H1 (cell line): ENCODE measurements at regions not wholly inside any gene's neighbourhood (a gene's known extent, or its start where the extent isn't known, plus 50 kb on each side); places are given as distances from the start of the nearest gene placed in this dataset.

ENCODE experiments used
- CTCF ChIA-PET: fragments of 300-600 bp; sonication (Branson Sonifier 250); formaldehyde crosslinking; loops from one replicate; lab custom pipeline; 2021; ENCODE audit not compliant: partially characterized antibody; lab: Charles Lee
- POLR2A ChIA-PET: fragments of 300-600 bp; sonication (Branson Sonifier 250); formaldehyde crosslinking; loops from one replicate; lab custom pipeline; 2021; ENCODE audit warnings: inconsistent platforms; ENCODE audit not compliant: partially characterized antibody; lab: Charles Lee
- DNase-seq, 2 experiments: peaks; one replicate each; pipeline versions ENCODE4 v3.0.0 to v3.0.0-alpha.2; 2010 to 2022; ENCODE audit warnings: low spot score in 2 of 2, low read depth in 1 of 2, mixed read lengths in 1 of 2
- FAIRE-seq: peaks from 2 replicates; lab custom pipeline; 2011; peaks lifted over from hg19 to GRCh38; lab: Jason Lieb, UNC
- H2AFZ ChIP-seq: 2 replicates; pipeline ENCODE4 v1.8.1; 2012; ENCODE audit warnings: low read length, inconsistent platforms
- H2AK5ac ChIP-seq: 2 replicates; pipeline ENCODE4 v1.6.1; 2013; ENCODE audit warnings: low read depth, low read length
- H2BK120ac ChIP-seq: replicated peaks from 2 replicates; pipeline ENCODE3; 2013; ENCODE audit warnings: low read depth, low read length, inconsistent platforms
- H2BK12ac ChIP-seq: 2 replicates; pipeline ENCODE4 v1.6.1; 2013; ENCODE audit warnings: low read depth, low read length
- H2BK15ac ChIP-seq: 2 replicates; pipeline ENCODE4 v1.6.1; 2013; ENCODE audit warnings: low read length
- H2BK20ac ChIP-seq: 2 replicates; pipeline ENCODE4 v1.6.1; 2013; ENCODE audit warnings: low read length
- H2BK5ac ChIP-seq: 2 replicates; pipeline ENCODE4 v1.6.1; 2013; ENCODE audit warnings: low read depth, low read length
- H3K14ac ChIP-seq: 2 replicates; pipeline ENCODE4 v1.6.1; 2013; ENCODE audit warnings: inconsistent platforms; ENCODE audit not compliant: insufficient read length
- H3K18ac ChIP-seq: 2 replicates; pipeline ENCODE4 v1.6.1; 2013; ENCODE audit warnings: low read length; ENCODE audit errors: extremely low read depth
- H3K23ac ChIP-seq: 2 replicates; pipeline ENCODE4 v1.6.1; 2013; ENCODE audit warnings: inconsistent platforms; ENCODE audit not compliant: insufficient read length
- H3K23me2 ChIP-seq: 2 replicates; pipeline ENCODE4 v1.6.1; 2013; ENCODE audit warnings: low read depth, low read length
- H3K27ac ChIP-seq: 2 replicates; pipeline ENCODE4 v1.6.1; 2011; ENCODE audit warnings: low read depth, low read length, inconsistent platforms
- H3K27me3 ChIP-seq, 4 experiments: replicated peaks in 1 of 4; 1 replicate in 1 of 4; 2 replicates in 3 of 4; pipeline versions ENCODE4 v1.6.1 to v1.8.1; 2011 to 2013; ENCODE audit warnings: low read length in 3 of 4, mild to moderate bottlenecking in 3 of 4, inconsistent platforms in 2 of 4, mixed read lengths in 2 of 4, moderate library complexity in 1 of 4; ENCODE audit not compliant: control insufficient read depth in 3 of 4, insufficient read depth in 3 of 4; ENCODE audit errors: extremely low read depth in 1 of 4
- H3K36me3 ChIP-seq, 4 experiments: 2 replicates each; pipeline versions ENCODE4 v1.6.1 to v1.8.1; 2011 to 2013; ENCODE audit warnings: mild to moderate bottlenecking in 4 of 4, low read length in 3 of 4, moderate library complexity in 2 of 4, control low read depth in 1 of 4, inconsistent platforms in 1 of 4; ENCODE audit not compliant: insufficient read depth in 4 of 4, control insufficient read depth in 2 of 4
- H3K4ac ChIP-seq: replicated peaks from 2 replicates; pipeline ENCODE3; 2013; ENCODE audit warnings: low read length, low read depth, mixed read lengths, inconsistent platforms; ENCODE audit not compliant: insufficient read length
- H3K4me1 ChIP-seq, 4 experiments: replicated peaks in 1 of 4; 1 replicate in 1 of 4; 2 replicates in 3 of 4; pipeline versions ENCODE4 v1.6.1 to v1.8.1; 2011 to 2013; ENCODE audit warnings: low read length in 3 of 4, inconsistent platforms in 2 of 4, mixed read lengths in 1 of 4; ENCODE audit not compliant: insufficient read depth in 4 of 4, control insufficient read depth in 3 of 4
- H3K4me2 ChIP-seq, 2 experiments: 2 replicates each; pipeline versions ENCODE4 v1.6.1 to v1.8.1; 2011 to 2013; ENCODE audit warnings: low read depth in 2 of 2, low read length in 2 of 2, control low read depth in 1 of 2, inconsistent platforms in 1 of 2, mild to moderate bottlenecking in 1 of 2; ENCODE audit not compliant: insufficient read depth in 1 of 2
- H3K4me3 ChIP-seq, 4 experiments: fragments of 200-600, 300-600 bp in 1 of 4; sonication (generic), shearing (Covaris generic), sonication (Bioruptor Twin) in 1 of 4; 2 replicates each; pipeline versions ENCODE4 v1.5.1 to v1.8.1; 2011 to 2016; ENCODE audit warnings: low read length in 4 of 4, low read depth in 3 of 4, control low read depth in 2 of 4, inconsistent platforms in 2 of 4, mild to moderate bottlenecking in 2 of 4, mixed read lengths in 1 of 4, moderate library complexity in 1 of 4; ENCODE audit not compliant: insufficient read depth in 2 of 4; ENCODE audit errors: extremely low read depth in 1 of 4
- H3K56ac ChIP-seq: replicated peaks from 2 replicates; pipeline ENCODE3; 2013; ENCODE audit warnings: low read depth, mild to moderate bottlenecking, mixed read lengths, low read length, inconsistent platforms; ENCODE audit not compliant: insufficient read length
- H3K79me1 ChIP-seq: 2 replicates; pipeline ENCODE4 v1.6.1; 2013; ENCODE audit warnings: low read depth, low read length, control low read depth
- H3K79me2 ChIP-seq, 2 experiments: 2 replicates each; pipeline versions ENCODE4 v1.6.1 to v1.8.1; 2012 to 2013; ENCODE audit warnings: low read length in 2 of 2, mild to moderate bottlenecking in 2 of 2, inconsistent platforms in 1 of 2; ENCODE audit not compliant: insufficient read depth in 2 of 2, control insufficient read depth in 1 of 2
- H3K9ac ChIP-seq, 4 experiments: replicated peaks in 1 of 4; 1 replicate in 1 of 4; 2 replicates in 3 of 4; pipeline versions ENCODE4 v1.6.1 to v1.8.1; 2011 to 2013; ENCODE audit warnings: low read depth in 3 of 4, low read length in 3 of 4, control low read depth in 2 of 4, mild to moderate bottlenecking in 2 of 4, moderate library complexity in 2 of 4, inconsistent platforms in 1 of 4; ENCODE audit errors: extremely low read depth in 1 of 4
- H3K9me3 ChIP-seq, 2 experiments: 2 replicates each; pipeline versions ENCODE4 v1.6.1 to v1.8.1; 2012 to 2013; ENCODE audit warnings: mild to moderate bottlenecking in 2 of 2, moderate library complexity in 2 of 2, control low read depth in 1 of 2, inconsistent platforms in 1 of 2, low read depth in 1 of 2, low read length in 1 of 2, mixed read lengths in 1 of 2; ENCODE audit not compliant: insufficient read depth in 2 of 2
- H4K20me1 ChIP-seq, 2 experiments: replicated peaks in 1 of 2; 2 replicates each; pipeline versions ENCODE3 to v1.8.1; 2011 to 2013; ENCODE audit warnings: inconsistent platforms in 2 of 2, low read length in 2 of 2, mild to moderate bottlenecking in 1 of 2; ENCODE audit not compliant: insufficient read depth in 2 of 2, control insufficient read depth in 1 of 2
- H4K5ac ChIP-seq: 2 replicates; pipeline ENCODE4 v1.6.1; 2013; ENCODE audit warnings: low read length, low read depth, mixed read lengths, inconsistent platforms; ENCODE audit not compliant: insufficient read length
- H4K8ac ChIP-seq: 2 replicates; pipeline ENCODE4 v1.8.0; 2013; ENCODE audit warnings: mild to moderate bottlenecking, moderate library complexity, low read length, inconsistent platforms; ENCODE audit not compliant: insufficient read depth; ENCODE audit errors: extremely low read depth
- H4K91ac ChIP-seq: replicated peaks from 2 replicates; pipeline ENCODE3; 2013; ENCODE audit warnings: low read length, mixed read lengths, inconsistent platforms; ENCODE audit not compliant: insufficient read length
- BACH1 ChIP-seq: IDR thresholded peaks from 2 replicates; pipeline ENCODE4 v1.6.1; 2012; ENCODE audit warnings: low read length, improper control_type of control experiment
- CTBP2 ChIP-seq: IDR thresholded peaks from 2 replicates; pipeline ENCODE4 v1.7.0; 2011; ENCODE audit warnings: borderline replicate concordance, mild to moderate bottlenecking, moderate library complexity, mixed read lengths, low read length; ENCODE audit not compliant: insufficient read depth, insufficient read length
- PHF8 ChIP-seq: fragments of 200-600 bp; sonication (generic); conservative IDR thresholded peaks from 2 replicates; pipeline ENCODE4 v1.7.1; 2012; ENCODE audit warnings: low read depth, mild to moderate bottlenecking, inconsistent platforms, low read length, moderate library complexity
- POLR2AphosphoS5 ChIP-seq: IDR thresholded peaks from 2 replicates; pipeline ENCODE4 v1.6.1; 2011; ENCODE audit warnings: low read depth, low read length
- RAD21 ChIP-seq, 2 experiments: IDR thresholded peaks in 1 of 2; conservative IDR thresholded peaks in 1 of 2; 2 replicates each; pipeline ENCODE4 v1.6.1; 2011; ENCODE audit warnings: low read depth in 2 of 2, low read length in 2 of 2, improper control_type of control experiment in 1 of 2, inconsistent platforms in 1 of 2, mild to moderate bottlenecking in 1 of 2, moderate library complexity in 1 of 2
- SP4 ChIP-seq: IDR thresholded peaks from 2 replicates; pipeline ENCODE4 v1.6.1; 2012; ENCODE audit warnings: low read length, inconsistent platforms
- WGBS, 2 experiments: shearing (Covaris generic) in 1 of 2; methylation state at CpG; one replicate each; pipeline versions ENCODE4 v1.1.6 to v1.1.7; 2013 to 2015; ENCODE audit warnings: low lambda C conversion rate in 2 of 2, mixed read lengths in 2 of 2, inconsistent platforms in 1 of 2, low coverage in 1 of 2, missing lambda C conversion rate in 1 of 2; ENCODE audit not compliant: insufficient replicate concordance in 2 of 2, insufficient coverage in 1 of 2, insufficient read length in 1 of 2; ENCODE audit errors: extremely low coverage in 1 of 2, missing lambda C conversion rate in 1 of 2; 5-methylcytosine and 5-hydroxymethylcytosine counted together
- TF ChIP-seq, protein P1 (sequence below), 3 experiments: IDR thresholded peaks; 1 replicate in 2 of 3; 2 replicates in 1 of 3; pipeline versions ENCODE4 v1.5.1 to v1.6.1; 2011; ENCODE audit warnings: low read length in 3 of 3, mild to moderate bottlenecking in 3 of 3, inconsistent platforms in 2 of 3, low read depth in 1 of 3, moderate library complexity in 1 of 3; ENCODE audit not compliant: insufficient read depth in 1 of 3; ENCODE audit errors: control extremely low read depth in 1 of 3

DNA sequence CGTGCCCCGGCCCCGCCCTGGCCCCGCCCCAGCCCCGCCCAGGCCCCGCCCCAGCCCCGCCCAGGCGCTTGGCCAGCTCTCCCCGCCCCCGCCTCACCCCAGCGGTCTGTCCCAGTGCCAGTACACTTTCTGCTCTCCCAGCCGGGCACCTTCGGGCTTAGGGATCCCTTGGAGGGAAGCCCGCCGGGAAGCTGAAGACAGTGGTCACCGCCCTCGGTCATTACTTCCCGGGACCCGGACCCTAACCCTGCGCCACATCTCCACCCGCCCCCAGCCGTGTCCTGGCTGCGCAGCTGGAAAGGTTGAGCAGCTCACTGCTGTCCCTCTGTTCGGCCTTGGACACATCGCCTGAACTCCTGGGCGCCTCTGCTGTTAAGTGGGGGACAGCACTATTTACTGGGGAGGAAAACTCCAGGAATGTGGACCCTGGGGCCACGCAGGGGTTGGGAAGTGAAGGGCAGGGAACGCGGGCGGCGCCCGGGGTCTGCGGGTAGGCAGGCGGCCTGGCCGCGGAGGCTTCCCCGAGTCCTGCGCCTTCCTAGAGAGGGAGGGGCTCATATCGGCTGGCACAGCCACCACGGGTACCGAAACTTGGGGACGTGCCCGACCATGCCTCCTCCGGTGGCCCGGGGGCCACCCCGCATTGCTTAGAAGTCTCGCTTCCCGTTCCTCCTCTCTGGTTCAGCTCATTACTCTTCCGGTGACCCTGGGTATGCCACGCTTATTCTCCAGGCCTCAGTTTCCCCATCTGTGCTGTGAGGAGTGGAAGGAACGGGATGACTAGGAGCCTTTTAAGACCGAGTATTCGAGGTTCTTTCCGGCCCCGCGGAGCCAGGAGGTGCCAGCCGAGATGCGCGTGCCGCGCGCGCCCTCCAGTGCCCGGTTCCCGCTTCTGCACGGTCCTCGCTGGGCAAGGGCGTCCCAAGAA lies 121.0 kb downstream of the GYPC start:
- no peak overlapping the region; a peak in 1 of 7 replicates for H3K9ac ChIP-seq
- H2BK15ac ChIP-seq = no peak overlapping the region; the same call in 1 of the 2 replicates
- H3K27ac ChIP-seq = no peak overlapping the region
- H4K5ac ChIP-seq = no peak overlapping the region
- CTCF ChIA-PET = interaction anchor here (0.5 to 5.1 kb wide), 57 partner anchors 8 to 1728 kb away, joined by 3 to 53 read pairs (median 4); no protein-coding TSS in a partner anchor
- peaks cover 9% of the 10 kb centered on the region; the same call in 1 of the 2 replicates for H3K23me2 ChIP-seq
- peak overlapping the region; percentile 41 to 81 (median 72) for H3K4me3 ChIP-seq
- no peak for FAIRE-seq
- H3K9me3 ChIP-seq = no peaks in the 10 kb centered on the region
- no peak overlapping the region for H3K23ac ChIP-seq
- H4K20me1 ChIP-seq = no peaks in the 10 kb centered on the region
- no peaks in the 10 kb centered on the region for H3K79me2 ChIP-seq
- peak; percentile 36 to 94 for DNase-seq
- WGBS, 2 experiments = 2% methylated on average over 57 of the region's 68 CpGs; no CpG with 5 or more reads in 1 of the 2 experiments
- H2AK5ac ChIP-seq = no peak overlapping the region
- H2BK12ac ChIP-seq = no peak overlapping the region
- H2BK20ac ChIP-seq = no peak overlapping the region
- H3K14ac ChIP-seq = no peak overlapping the region
- H3K4ac ChIP-seq = no peak overlapping the region
- H3K79me1 ChIP-seq = no peaks in the 10 kb centered on the region
- peak overlapping the region; percentile 44 to 96 for H3K4me2 ChIP-seq
- no peaks in the 10 kb centered on the region for H3K36me3 ChIP-seq
- H3K18ac ChIP-seq = peak overlapping the region; percentile 42
- peaks cover 0 to 4% (median 2%) of the 10 kb centered on the region in 4 experiments; a peak in 3 of 7 replicates for H3K4me1 ChIP-seq
- H2BK120ac ChIP-seq = no peak overlapping the region
- peak overlapping the region; percentile 97 for H2AFZ ChIP-seq
- no peak overlapping the region for H4K91ac ChIP-seq
- POLR2A ChIA-PET = no interaction called here
- H4K8ac ChIP-seq = peak overlapping the region; percentile 38; the same call in 1 of the 2 replicates
- no peak overlapping the region for H3K56ac ChIP-seq
- peaks cover 0 to 3% (median 1%) of the 10 kb centered on the region in 4 experiments; a peak in 3 of 7 replicates for H3K27me3 ChIP-seq
- H2BK5ac ChIP-seq = no peak overlapping the region
- TF ChIP-seq PHF8 = no peak; the same call in 1 of the 2 replicates
- TF ChIP-seq POLR2AphosphoS5 = no peak
- peak; percentile 98 for TF ChIP-seq RAD21 (IDR thresholded peaks at IDR 0.05 in 1 of 2, conservative IDR thresholded peaks at IDR 0.05 in 1 of 2; ENCODE audit: low read depth in 2 of 2, low read length in 2 of 2)
- no peak for TF ChIP-seq BACH1
- TF ChIP-seq SP4 = no peak
- TF ChIP-seq, protein P1, sequence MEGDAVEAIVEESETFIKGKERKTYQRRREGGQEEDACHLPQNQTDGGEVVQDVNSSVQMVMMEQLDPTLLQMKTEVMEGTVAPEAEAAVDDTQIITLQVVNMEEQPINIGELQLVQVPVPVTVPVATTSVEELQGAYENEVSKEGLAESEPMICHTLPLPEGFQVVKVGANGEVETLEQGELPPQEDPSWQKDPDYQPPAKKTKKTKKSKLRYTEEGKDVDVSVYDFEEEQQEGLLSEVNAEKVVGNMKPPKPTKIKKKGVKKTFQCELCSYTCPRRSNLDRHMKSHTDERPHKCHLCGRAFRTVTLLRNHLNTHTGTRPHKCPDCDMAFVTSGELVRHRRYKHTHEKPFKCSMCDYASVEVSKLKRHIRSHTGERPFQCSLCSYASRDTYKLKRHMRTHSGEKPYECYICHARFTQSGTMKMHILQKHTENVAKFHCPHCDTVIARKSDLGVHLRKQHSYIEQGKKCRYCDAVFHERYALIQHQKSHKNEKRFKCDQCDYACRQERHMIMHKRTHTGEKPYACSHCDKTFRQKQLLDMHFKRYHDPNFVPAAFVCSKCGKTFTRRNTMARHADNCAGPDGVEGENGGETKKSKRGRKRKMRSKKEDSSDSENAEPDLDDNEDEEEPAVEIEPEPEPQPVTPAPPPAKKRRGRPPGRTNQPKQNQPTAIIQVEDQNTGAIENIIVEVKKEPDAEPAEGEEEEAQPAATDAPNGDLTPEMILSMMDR (IDR thresholded peaks at IDR 0.05; ENCODE audit: control extremely low read depth in 1 of 3, insufficient read depth in 1 of 3, low read depth in 1 of 3, low read length in 3 of 3) = peak; percentile 88 to 95 (median 93)
- peak; percentile 52 for TF ChIP-seq CTBP2
